ENCODE measurements at regions not wholly inside any gene's neighbourhood (a gene's known extent, or its start where the extent isn't known, plus 50 kb on each side); places are given as distances from the start of the nearest gene placed in this dataset.

DNA sequence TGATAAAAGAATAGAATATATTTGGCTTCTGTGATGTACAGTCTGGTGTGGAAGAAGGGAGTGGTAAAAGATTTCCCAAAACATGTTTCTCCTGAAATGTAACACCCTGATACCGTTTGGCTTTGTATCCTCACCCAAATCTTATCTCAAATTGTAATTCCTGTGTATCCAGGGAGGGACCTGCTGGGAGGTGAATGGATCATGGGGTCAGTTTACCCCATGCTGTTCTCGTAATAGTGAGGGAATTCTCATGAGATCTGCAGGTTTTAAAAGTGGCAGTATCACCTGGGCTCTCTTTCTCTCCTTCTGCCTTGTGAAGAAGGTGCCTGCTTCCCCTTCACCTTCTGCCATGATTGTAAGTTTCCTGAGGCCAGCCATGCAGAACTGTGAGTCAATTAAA is 1070.8 kb downstream of the IGSF11 start:
- TF ChIP-seq DPF2 (IDR thresholded peaks at IDR 0.05), result no peak
- TF ChIP-seq, protein P1, sequence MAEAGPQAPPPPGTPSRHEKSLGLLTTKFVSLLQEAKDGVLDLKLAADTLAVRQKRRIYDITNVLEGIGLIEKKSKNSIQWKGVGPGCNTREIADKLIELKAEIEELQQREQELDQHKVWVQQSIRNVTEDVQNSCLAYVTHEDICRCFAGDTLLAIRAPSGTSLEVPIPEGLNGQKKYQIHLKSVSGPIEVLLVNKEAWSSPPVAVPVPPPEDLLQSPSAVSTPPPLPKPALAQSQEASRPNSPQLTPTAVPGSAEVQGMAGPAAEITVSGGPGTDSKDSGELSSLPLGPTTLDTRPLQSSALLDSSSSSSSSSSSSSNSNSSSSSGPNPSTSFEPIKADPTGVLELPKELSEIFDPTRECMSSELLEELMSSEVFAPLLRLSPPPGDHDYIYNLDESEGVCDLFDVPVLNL (CRISPR knock-in tag; IDR thresholded peaks at IDR 0.05; ENCODE audit: low read depth), result no peak
- TF ChIP-seq ATF2 (CRISPR knock-in tag; IDR thresholded peaks at IDR 0.05), result no peak
- TF ChIP-seq, protein P2, sequence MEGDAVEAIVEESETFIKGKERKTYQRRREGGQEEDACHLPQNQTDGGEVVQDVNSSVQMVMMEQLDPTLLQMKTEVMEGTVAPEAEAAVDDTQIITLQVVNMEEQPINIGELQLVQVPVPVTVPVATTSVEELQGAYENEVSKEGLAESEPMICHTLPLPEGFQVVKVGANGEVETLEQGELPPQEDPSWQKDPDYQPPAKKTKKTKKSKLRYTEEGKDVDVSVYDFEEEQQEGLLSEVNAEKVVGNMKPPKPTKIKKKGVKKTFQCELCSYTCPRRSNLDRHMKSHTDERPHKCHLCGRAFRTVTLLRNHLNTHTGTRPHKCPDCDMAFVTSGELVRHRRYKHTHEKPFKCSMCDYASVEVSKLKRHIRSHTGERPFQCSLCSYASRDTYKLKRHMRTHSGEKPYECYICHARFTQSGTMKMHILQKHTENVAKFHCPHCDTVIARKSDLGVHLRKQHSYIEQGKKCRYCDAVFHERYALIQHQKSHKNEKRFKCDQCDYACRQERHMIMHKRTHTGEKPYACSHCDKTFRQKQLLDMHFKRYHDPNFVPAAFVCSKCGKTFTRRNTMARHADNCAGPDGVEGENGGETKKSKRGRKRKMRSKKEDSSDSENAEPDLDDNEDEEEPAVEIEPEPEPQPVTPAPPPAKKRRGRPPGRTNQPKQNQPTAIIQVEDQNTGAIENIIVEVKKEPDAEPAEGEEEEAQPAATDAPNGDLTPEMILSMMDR (IDR thresholded peaks at IDR 0.05 in 2 of 3, conservative IDR thresholded peaks at IDR 0.05 in 1 of 3; ENCODE audit: insufficient read depth in 2 of 3, low read depth in 1 of 3, low read length in 3 of 3), result no peak
- no peak for TF ChIP-seq ZNF77 (CRISPR knock-in tag; IDR thresholded peaks at IDR 0.05)
- no peak for TF ChIP-seq POLR2AphosphoS5 (IDR thresholded peaks at IDR 0.05; ENCODE audit: control insufficient read depth, insufficient read depth, low read depth, low read length)
- no peak for TF ChIP-seq SP1 (CRISPR knock-in tag; IDR thresholded peaks at IDR 0.05)
- TF ChIP-seq, protein P3, sequence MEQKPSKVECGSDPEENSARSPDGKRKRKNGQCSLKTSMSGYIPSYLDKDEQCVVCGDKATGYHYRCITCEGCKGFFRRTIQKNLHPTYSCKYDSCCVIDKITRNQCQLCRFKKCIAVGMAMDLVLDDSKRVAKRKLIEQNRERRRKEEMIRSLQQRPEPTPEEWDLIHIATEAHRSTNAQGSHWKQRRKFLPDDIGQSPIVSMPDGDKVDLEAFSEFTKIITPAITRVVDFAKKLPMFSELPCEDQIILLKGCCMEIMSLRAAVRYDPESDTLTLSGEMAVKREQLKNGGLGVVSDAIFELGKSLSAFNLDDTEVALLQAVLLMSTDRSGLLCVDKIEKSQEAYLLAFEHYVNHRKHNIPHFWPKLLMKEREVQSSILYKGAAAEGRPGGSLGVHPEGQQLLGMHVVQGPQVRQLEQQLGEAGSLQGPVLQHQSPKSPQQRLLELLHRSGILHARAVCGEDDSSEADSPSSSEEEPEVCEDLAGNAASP (IDR thresholded peaks at IDR 0.05), result no peak
- TF ChIP-seq FOXJ3 (CRISPR knock-in tag; IDR thresholded peaks at IDR 0.05), result no peak
- no peak for TF ChIP-seq EP300 (IDR thresholded peaks at IDR 0.05; ENCODE audit: low read length)
- no peak for TF ChIP-seq GATA2 (CRISPR knock-in tag; IDR thresholded peaks at IDR 0.05)
- no peak for TF ChIP-seq SPI1 (IDR thresholded peaks at IDR 0.05; ENCODE audit: borderline replicate concordance, low read depth, low read length)
- TF ChIP-seq, protein P4, sequence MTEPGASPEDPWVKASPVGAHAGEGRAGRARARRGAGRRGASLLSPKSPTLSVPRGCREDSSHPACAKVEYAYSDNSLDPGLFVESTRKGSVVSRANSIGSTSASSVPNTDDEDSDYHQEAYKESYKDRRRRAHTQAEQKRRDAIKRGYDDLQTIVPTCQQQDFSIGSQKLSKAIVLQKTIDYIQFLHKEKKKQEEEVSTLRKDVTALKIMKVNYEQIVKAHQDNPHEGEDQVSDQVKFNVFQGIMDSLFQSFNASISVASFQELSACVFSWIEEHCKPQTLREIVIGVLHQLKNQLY (CRISPR knock-in tag; conservative IDR thresholded peaks at IDR 0.05), result no peak

Measured in K562 (cell line).